Loucy (cell line): ENCODE measurements at regions not wholly inside any gene's neighbourhood (a gene's known extent, or its start where the extent isn't known, plus 50 kb on each side); places are given as distances from the start of the nearest gene placed in this dataset.

Experiments
- H2AFZ ChIP-seq: fragments of 200-600 bp; sonication (generic); 2 replicates; pipeline ENCODE4 v1.6.0; 2016; ENCODE audit warnings: antibody characterized with exemption, mild to moderate bottlenecking, low read length, moderate library complexity
- H3F3A ChIP-seq: fragments of 200-600 bp; 2 replicates; pipeline ENCODE4 v1.6.0; 2016; ENCODE audit warnings: antibody characterized with exemption, low read depth, mild to moderate bottlenecking
- H3K27me3 ChIP-seq: fragments of 200-600 bp; sonication (generic); 2 replicates; pipeline ENCODE4 v1.6.1; 2014; ENCODE audit warnings: low read length, mild to moderate bottlenecking; ENCODE audit not compliant: insufficient read depth, poor library complexity, severe bottlenecking
- H3K36me3 ChIP-seq: fragments of 200-600 bp; sonication (generic); 2 replicates; pipeline ENCODE4 v1.6.1; 2016; ENCODE audit warnings: low read length; ENCODE audit not compliant: insufficient read depth
- H3K4me1 ChIP-seq: fragments of 200-600 bp; sonication (generic); 2 replicates; pipeline ENCODE4 v1.5.1; 2014; ENCODE audit warnings: low read length, mild to moderate bottlenecking; ENCODE audit not compliant: insufficient read depth, poor library complexity, severe bottlenecking
- H3K4me2 ChIP-seq: fragments of 200-600 bp; sonication (generic); 2 replicates; pipeline ENCODE4 v1.6.0; 2014; ENCODE audit warnings: antibody characterized with exemption, low read length, low read depth, mild to moderate bottlenecking; ENCODE audit not compliant: poor library complexity, severe bottlenecking
- H3K4me3 ChIP-seq: fragments of 200-600 bp; sonication (generic); 2 replicates; pipeline ENCODE4 v1.5.1; 2014; ENCODE audit warnings: low read length, mild to moderate bottlenecking, mixed read lengths; ENCODE audit not compliant: poor library complexity, severe bottlenecking
- H3K79me2 ChIP-seq: fragments of 200-600 bp; sonication (generic); 2 replicates; pipeline ENCODE4 v1.6.1; 2014; ENCODE audit warnings: low read length; ENCODE audit not compliant: insufficient read depth
- H3K9ac ChIP-seq: fragments of 200-600 bp; sonication (generic); 2 replicates; pipeline ENCODE4 v1.6.0; 2014; ENCODE audit warnings: mild to moderate bottlenecking, low read depth, low read length, moderate library complexity; ENCODE audit not compliant: poor library complexity, severe bottlenecking
- H3K9me2 ChIP-seq: fragments of 200-600 bp; sonication (generic); replicated peaks from 2 replicates; pipeline ENCODE4 v1.6.1; 2016; ENCODE audit warnings: low read depth, low read length, mixed read lengths
- H3K9me3 ChIP-seq: fragments of 200-600 bp; sonication (generic); 2 replicates; pipeline ENCODE4 v1.6.1; 2014; ENCODE audit warnings: mild to moderate bottlenecking, antibody characterized with exemption, low read length, low read depth; ENCODE audit not compliant: insufficient read depth
- H4K20me1 ChIP-seq: fragments of 200-600 bp; sonication (generic); 2 replicates; pipeline ENCODE4 v1.6.0; 2014; ENCODE audit warnings: antibody characterized with exemption, low read length, mild to moderate bottlenecking; ENCODE audit not compliant: insufficient read depth, poor library complexity, severe bottlenecking
- EZH2phosphoT487 ChIP-seq: fragments of 200-600 bp; IDR thresholded peaks from 2 replicates; pipeline ENCODE4 v1.6.1; 2018; ENCODE audit warnings: antibody characterized with exemption, mild to moderate bottlenecking, moderate library complexity, borderline replicate concordance
- TF ChIP-seq, protein P1 (sequence below): fragments of 200-600 bp; sonication (generic); conservative IDR thresholded peaks from 2 replicates; pipeline ENCODE4 v1.5.1; 2014; ENCODE audit warnings: mild to moderate bottlenecking, antibody characterized with exemption, low read length

GRCh38 chr10:89889606-89890005, 188.2 kb downstream of the KIF20B start:
- Histone ChIP-seq H3K4me3 (no peak overlapping the region), H3K9me2 (no peaks in the 10 kb centered on the region), H3K4me1 (no peaks in the 10 kb centered on the region), H3K79me2 (no peaks in the 10 kb centered on the region), H3F3A (no peaks in the 10 kb centered on the region), H3K9me3 (no peaks in the 10 kb centered on the region), H3K4me2 (no peak overlapping the region), H3K36me3 (no peaks in the 10 kb centered on the region), H4K20me1 (no peaks in the 10 kb centered on the region), H3K27me3 (no peaks in the 10 kb centered on the region), H3K9ac (no peak overlapping the region), H2AFZ (no peak overlapping the region)
- TF ChIP-seq, protein P1, sequence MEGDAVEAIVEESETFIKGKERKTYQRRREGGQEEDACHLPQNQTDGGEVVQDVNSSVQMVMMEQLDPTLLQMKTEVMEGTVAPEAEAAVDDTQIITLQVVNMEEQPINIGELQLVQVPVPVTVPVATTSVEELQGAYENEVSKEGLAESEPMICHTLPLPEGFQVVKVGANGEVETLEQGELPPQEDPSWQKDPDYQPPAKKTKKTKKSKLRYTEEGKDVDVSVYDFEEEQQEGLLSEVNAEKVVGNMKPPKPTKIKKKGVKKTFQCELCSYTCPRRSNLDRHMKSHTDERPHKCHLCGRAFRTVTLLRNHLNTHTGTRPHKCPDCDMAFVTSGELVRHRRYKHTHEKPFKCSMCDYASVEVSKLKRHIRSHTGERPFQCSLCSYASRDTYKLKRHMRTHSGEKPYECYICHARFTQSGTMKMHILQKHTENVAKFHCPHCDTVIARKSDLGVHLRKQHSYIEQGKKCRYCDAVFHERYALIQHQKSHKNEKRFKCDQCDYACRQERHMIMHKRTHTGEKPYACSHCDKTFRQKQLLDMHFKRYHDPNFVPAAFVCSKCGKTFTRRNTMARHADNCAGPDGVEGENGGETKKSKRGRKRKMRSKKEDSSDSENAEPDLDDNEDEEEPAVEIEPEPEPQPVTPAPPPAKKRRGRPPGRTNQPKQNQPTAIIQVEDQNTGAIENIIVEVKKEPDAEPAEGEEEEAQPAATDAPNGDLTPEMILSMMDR, result no peak
- no peak for TF ChIP-seq EZH2phosphoT487

DNA sequence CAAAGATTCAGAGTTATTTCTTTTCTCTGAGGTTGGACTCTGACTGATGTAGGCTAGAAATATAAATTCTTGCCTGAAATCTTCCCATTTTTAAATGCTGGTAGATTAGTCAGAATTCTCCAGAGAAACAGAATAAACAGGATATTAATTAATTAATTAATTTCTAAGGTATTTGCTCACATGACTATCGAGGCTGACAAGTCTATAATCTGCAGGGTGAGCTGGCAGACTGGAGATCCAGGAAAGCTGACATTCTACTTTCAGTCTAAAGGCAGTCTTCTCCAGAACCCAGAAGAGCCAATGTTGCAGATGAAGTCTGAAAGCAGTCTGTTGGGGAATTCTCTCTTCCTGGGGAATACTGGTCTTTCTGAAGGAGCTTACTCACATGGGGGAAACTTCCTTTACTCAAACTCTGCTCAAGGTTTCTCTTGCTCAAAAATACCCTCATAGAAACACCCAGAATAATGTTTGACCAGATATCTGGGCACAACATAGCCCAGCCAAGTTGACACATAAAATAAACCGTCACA, 189.7 kb downstream of the KIF20B start:
- Histone ChIP-seq H3K9me3 (no peaks in the 10 kb centered on the region), H3K4me1 (no peaks in the 10 kb centered on the region), H3K4me2 (no peak overlapping the region), H3K36me3 (no peaks in the 10 kb centered on the region), H3K79me2 (no peaks in the 10 kb centered on the region), H3K9ac (no peak overlapping the region), H3K9me2 (no peaks in the 10 kb centered on the region), H3F3A (no peaks in the 10 kb centered on the region), H3K4me3 (no peak overlapping the region), H2AFZ (no peak overlapping the region), H3K27me3 (no peaks in the 10 kb centered on the region), H4K20me1 (no peaks in the 10 kb centered on the region)
- TF ChIP-seq EZH2phosphoT487, result no peak
- TF ChIP-seq, protein P1, result no peak

- Histone ChIP-seq H3K79me2 (no peaks in the 10 kb centered on the region), H3K9me2 (no peaks in the 10 kb centered on the region), H3K4me1 (no peaks in the 10 kb centered on the region)
Measured at GRCh38 chr10:89894051-89894450, 192.7 kb downstream of the KIF20B start.

More at GRCh38 chr10:89894051-89894450, 192.7 kb downstream of the KIF20B start:
- H3K4me2 ChIP-seq, result no peak overlapping the region
- no peaks in the 10 kb centered on the region for H3K36me3 ChIP-seq
- H3K9ac ChIP-seq, result no peak overlapping the region
- H3K9me3 ChIP-seq, result no peaks in the 10 kb centered on the region
- H4K20me1 ChIP-seq, result no peaks in the 10 kb centered on the region
- no peak for TF ChIP-seq EZH2phosphoT487
- TF ChIP-seq, protein P1, result no peak
- no peak overlapping the region for H3K4me3 ChIP-seq
- H3F3A ChIP-seq, result no peaks in the 10 kb centered on the region
- H2AFZ ChIP-seq, result no peak overlapping the region
- no peaks in the 10 kb centered on the region for H3K27me3 ChIP-seq
